ENCODE measurements at regions not wholly inside any gene's neighbourhood (a gene's known extent, or its start where the extent isn't known, plus 50 kb on each side); places are given as distances from the start of the nearest gene placed in this dataset.

DNA sequence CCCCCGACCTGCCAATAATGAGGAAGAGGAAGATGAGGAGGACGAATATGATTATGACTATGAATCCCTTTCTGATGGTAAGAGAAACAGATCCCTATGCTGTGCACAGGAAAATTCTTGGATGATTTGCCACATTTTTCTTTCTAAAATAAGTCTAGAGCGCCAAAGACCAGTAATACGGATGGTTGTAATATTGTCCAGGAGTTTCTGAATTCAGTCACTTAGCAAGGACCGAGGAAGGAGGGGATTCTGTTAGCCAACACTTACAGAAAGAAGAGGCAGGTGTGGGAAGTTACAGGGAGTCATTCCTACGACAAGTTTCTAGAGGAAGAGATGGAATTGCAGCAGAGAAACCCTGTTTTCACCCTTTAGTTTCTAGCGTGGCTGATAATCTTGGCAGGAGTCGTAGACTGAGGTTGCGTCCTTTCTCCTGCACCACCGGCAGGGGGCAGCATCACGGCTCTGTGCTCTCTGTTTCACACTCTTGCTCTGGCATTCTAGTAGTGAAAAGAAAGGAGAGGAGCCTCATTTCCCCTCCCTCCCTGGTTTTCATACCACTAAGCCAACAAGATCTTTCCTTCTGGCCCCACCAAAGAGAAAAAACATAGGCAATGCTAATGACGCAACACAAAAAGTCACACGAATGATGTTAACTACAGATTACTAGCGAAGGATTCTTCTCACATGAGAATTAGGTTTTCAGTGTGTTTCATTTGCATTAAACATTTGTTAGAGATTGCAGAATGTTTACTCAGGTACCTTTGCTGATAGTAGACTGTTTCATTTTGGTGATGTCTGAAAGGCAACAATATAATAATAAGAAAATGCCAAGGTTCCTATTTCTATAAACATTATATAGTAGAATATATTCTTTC, 82.7 kb downstream of the NOC3L start (continued):
- TF ChIP-seq, protein P1, sequence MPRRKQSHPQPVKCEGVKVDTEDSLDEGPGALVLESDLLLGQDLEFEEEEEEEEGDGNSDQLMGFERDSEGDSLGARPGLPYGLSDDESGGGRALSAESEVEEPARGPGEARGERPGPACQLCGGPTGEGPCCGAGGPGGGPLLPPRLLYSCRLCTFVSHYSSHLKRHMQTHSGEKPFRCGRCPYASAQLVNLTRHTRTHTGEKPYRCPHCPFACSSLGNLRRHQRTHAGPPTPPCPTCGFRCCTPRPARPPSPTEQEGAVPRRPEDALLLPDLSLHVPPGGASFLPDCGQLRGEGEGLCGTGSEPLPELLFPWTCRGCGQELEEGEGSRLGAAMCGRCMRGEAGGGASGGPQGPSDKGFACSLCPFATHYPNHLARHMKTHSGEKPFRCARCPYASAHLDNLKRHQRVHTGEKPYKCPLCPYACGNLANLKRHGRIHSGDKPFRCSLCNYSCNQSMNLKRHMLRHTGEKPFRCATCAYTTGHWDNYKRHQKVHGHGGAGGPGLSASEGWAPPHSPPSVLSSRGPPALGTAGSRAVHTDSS (tag by site-specific recombination; IDR thresholded peaks at IDR 0.05), result peak; percentile 82
- TF ChIP-seq ZNF560 (tag by site-specific recombination; IDR thresholded peaks at IDR 0.05; ENCODE audit: borderline replicate concordance) (no peak), OSR2 (tag by site-specific recombination; IDR thresholded peaks at IDR 0.05) (no peak), ZNF292 (tag by site-specific recombination; IDR thresholded peaks at IDR 0.05; ENCODE audit: borderline replicate concordance, low read depth) (no peak)

DNA sequence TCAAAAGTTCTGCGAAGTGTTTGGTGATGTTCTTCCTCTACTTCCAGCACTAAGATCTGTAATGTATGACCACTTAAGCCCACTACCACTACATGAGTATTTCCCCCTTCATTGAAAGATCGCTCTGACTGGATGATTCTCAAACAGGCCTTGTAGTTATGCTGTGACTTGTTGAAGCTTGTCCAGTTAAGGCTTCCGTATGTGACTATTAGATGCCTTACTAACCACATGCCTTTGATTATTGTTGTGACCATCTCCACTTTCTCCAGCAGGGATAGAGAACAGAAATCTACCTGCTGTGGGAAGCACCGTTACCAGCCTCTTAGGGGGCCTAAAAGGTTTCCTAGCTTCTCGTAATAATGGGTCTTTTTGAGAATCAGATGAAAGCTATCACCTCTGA, 81.1 kb downstream of the NOC3L start:
- H3K4me3 ChIP-seq (ENCODE audit: low read depth, low read length), result no peak overlapping the region
- H3K9me3 ChIP-seq (ENCODE audit: control insufficient read depth, insufficient read depth, low read depth, low read length), result no peaks in the 10 kb centered on the region
- ChIA-PET POLR2A (no interaction called here), CTCF (interaction anchor here (0.6 to 2.6 kb wide), 6 partner anchors 11 to 365 kb away, joined by 3 to 16 read pairs (median 5); no protein-coding TSS in a partner anchor)
- TF ChIP-seq, protein P2, sequence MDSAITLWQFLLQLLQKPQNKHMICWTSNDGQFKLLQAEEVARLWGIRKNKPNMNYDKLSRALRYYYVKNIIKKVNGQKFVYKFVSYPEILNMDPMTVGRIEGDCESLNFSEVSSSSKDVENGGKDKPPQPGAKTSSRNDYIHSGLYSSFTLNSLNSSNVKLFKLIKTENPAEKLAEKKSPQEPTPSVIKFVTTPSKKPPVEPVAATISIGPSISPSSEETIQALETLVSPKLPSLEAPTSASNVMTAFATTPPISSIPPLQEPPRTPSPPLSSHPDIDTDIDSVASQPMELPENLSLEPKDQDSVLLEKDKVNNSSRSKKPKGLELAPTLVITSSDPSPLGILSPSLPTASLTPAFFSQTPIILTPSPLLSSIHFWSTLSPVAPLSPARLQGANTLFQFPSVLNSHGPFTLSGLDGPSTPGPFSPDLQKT (IDR thresholded peaks at IDR 0.05; ENCODE audit: borderline replicate concordance, low read depth, low read length), result no peak
- no peak for TF ChIP-seq ZNF433 (tag by site-specific recombination; IDR thresholded peaks at IDR 0.05; ENCODE audit: low read depth)
- TF ChIP-seq, protein P3, sequence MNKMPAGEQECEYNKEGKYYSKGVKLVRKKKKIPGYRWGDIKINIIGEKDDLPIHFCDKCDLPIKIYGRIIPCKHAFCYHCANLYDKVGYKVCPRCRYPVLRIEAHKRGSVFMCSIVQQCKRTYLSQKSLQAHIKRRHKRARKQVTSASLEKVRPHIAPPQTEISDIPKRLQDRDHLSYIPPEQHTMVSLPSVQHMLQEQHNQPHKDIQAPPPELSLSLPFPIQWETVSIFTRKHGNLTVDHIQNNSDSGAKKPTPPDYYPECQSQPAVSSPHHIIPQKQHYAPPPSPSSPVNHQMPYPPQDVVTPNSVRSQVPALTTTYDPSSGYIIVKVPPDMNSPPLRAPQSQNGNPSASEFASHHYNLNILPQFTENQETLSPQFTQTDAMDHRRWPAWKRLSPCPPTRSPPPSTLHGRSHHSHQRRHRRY (tag by site-specific recombination; IDR thresholded peaks at IDR 0.05), result no peak
- no peaks in the 10 kb centered on the region for H3K4me1 ChIP-seq (ENCODE audit: control insufficient read depth, insufficient read depth, low read length)
- no peaks in the 10 kb centered on the region for H3K36me3 ChIP-seq (ENCODE audit: control insufficient read depth in 2 of 2, insufficient read depth in 1 of 2, low read length in 2 of 2)
- H3K27ac ChIP-seq (ENCODE audit: extremely low read depth, low read depth, low read length), result no peak overlapping the region

DNA sequence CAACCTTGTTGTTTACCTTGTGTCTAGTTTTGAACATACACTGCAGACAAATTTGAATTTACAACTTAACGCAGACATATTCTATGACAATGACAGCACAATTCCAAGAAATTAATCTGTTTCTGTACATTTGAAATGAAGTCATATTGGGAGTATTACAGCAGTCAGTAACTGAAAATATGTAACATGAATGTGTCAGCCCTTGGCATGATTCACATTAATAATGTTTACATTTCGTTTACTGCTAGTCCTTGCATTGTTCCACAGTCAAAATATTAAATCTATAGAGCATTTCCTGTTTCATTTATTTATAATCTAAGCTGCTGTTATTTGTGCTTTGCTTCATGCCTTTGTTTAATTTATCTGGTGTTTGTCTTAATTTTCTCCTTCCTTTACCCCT, 80.4 kb downstream of the NOC3L start:
- ChIA-PET CTCF (interaction anchor here (0.6 to 2.6 kb wide), 6 partner anchors 38 to 366 kb away, joined by 3 to 16 read pairs (median 8); no protein-coding TSS in a partner anchor), POLR2A (no interaction called here)
- Histone ChIP-seq H3K27ac (ENCODE audit: extremely low read depth, low read depth, low read length) (no peak overlapping the region), H3K9me3 (ENCODE audit: control insufficient read depth, insufficient read depth, low read depth, low read length) (no peaks in the 10 kb centered on the region), H3K4me3 (ENCODE audit: low read depth, low read length) (no peak overlapping the region), H3K4me1 (ENCODE audit: control insufficient read depth, insufficient read depth, low read length) (no peaks in the 10 kb centered on the region), H3K36me3 (ENCODE audit: control insufficient read depth in 2 of 2, insufficient read depth in 1 of 2, low read length in 2 of 2) (no peaks in the 10 kb centered on the region)
- TF ChIP-seq SETDB1 (IDR thresholded peaks at IDR 0.05; ENCODE audit: insufficient read length, low read length), result no peak
- TF ChIP-seq WT1 (tag by site-specific recombination; IDR thresholded peaks at IDR 0.05), result no peak
- TF ChIP-seq, protein P4, sequence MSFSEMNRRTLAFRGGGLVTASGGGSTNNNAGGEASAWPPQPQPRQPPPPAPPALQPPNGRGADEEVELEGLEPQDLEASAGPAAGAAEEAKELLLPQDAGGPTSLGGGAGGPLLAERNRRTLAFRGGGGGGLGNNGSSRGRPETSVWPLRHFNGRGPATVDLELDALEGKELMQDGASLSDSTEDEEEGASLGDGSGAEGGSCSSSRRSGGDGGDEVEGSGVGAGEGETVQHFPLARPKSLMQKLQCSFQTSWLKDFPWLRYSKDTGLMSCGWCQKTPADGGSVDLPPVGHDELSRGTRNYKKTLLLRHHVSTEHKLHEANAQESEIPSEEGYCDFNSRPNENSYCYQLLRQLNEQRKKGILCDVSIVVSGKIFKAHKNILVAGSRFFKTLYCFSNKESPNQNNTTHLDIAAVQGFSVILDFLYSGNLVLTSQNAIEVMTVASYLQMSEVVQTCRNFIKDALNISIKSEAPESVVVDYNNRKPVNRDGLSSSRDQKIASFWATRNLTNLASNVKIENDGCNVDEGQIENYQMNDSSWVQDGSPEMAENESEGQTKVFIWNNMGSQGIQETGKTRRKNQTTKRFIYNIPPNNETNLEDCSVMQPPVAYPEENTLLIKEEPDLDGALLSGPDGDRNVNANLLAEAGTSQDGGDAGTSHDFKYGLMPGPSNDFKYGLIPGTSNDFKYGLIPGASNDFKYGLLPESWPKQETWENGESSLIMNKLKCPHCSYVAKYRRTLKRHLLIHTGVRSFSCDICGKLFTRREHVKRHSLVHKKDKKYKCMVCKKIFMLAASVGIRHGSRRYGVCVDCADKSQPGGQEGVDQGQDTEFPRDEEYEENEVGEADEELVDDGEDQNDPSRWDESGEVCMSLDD (tag by site-specific recombination; IDR thresholded peaks at IDR 0.05), result no peak
- no peak for TF ChIP-seq ZNF157 (tag by site-specific recombination; IDR thresholded peaks at IDR 0.05)
- TF ChIP-seq SP7 (tag by site-specific recombination; IDR thresholded peaks at IDR 0.05), result no peak
- TF ChIP-seq ZBTB48 (tag by site-specific recombination; IDR thresholded peaks at IDR 0.05), result no peak
- TF ChIP-seq KLF7 (tag by site-specific recombination; IDR thresholded peaks at IDR 0.05; ENCODE audit: borderline replicate concordance), result no peak
- TF ChIP-seq KLF9 (tag by site-specific recombination; IDR thresholded peaks at IDR 0.05; ENCODE audit: low read depth), result no peak
- TF ChIP-seq ZNF112 (tag by site-specific recombination; IDR thresholded peaks at IDR 0.05), result no peak
- TF ChIP-seq ZNF654 (tag by site-specific recombination; IDR thresholded peaks at IDR 0.05; ENCODE audit: low read depth), result no peak
- TF ChIP-seq, protein P5, sequence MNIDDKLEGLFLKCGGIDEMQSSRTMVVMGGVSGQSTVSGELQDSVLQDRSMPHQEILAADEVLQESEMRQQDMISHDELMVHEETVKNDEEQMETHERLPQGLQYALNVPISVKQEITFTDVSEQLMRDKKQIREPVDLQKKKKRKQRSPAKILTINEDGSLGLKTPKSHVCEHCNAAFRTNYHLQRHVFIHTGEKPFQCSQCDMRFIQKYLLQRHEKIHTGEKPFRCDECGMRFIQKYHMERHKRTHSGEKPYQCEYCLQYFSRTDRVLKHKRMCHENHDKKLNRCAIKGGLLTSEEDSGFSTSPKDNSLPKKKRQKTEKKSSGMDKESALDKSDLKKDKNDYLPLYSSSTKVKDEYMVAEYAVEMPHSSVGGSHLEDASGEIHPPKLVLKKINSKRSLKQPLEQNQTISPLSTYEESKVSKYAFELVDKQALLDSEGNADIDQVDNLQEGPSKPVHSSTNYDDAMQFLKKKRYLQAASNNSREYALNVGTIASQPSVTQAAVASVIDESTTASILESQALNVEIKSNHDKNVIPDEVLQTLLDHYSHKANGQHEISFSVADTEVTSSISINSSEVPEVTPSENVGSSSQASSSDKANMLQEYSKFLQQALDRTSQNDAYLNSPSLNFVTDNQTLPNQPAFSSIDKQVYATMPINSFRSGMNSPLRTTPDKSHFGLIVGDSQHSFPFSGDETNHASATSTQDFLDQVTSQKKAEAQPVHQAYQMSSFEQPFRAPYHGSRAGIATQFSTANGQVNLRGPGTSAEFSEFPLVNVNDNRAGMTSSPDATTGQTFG (tag by site-specific recombination; IDR thresholded peaks at IDR 0.05; ENCODE audit: borderline replicate concordance), result no peak
- TF ChIP-seq FEZF1 (tag by site-specific recombination; IDR thresholded peaks at IDR 0.05), result no peak

Data from HEK293 (cell line).